ENCODE measurements at regions not wholly inside any gene's neighbourhood (a gene's known extent, or its start where the extent isn't known, plus 50 kb on each side); places are given as distances from the start of the nearest gene placed in this dataset.
"Not testable (repeated sequence)": the region's sequence is repeated elsewhere in the genome, so short reads cannot be mapped to it uniquely, and the experiment has no call there.

DNA sequence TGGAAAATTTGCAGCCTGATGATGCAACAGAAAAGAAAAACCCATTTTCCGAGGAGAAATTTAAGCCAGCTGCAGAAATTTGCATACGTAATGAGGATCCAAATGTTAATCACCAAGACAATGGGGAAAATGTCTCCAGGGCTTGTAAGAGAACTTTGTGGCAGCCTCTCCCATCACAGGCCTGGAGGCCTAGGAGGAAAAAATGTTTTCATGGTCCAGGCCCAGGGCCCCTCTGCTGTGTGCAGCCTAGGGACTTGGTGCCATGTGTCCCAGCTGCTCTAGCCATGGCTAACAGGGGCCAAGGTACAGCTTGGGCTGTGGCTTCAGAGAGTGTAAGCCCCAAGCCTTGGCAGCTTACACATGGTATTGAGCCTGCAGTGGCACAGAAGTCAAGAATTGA is 50.3 kb upstream of the PTH start:
- not testable (repeated sequence) for TF ChIP-seq POLR2AphosphoS5 (IDR thresholded peaks at IDR 0.05; ENCODE audit: borderline replicate concordance, low read depth, low read length); EZH2 (IDR thresholded peaks at IDR 0.05)

Data from SK-N-MC (cell line).